Skin of body (tissue), 1 donor: ENCODE measurements at regions not wholly inside any gene's neighbourhood (a gene's known extent, or its start where the extent isn't known, plus 50 kb on each side); places are given as distances from the start of the nearest gene placed in this dataset.

Source experiments
- DNase-seq: peaks from one replicate; lab custom pipeline; 2025; lab: John Stamatoyannopoulos, UW

DNA sequence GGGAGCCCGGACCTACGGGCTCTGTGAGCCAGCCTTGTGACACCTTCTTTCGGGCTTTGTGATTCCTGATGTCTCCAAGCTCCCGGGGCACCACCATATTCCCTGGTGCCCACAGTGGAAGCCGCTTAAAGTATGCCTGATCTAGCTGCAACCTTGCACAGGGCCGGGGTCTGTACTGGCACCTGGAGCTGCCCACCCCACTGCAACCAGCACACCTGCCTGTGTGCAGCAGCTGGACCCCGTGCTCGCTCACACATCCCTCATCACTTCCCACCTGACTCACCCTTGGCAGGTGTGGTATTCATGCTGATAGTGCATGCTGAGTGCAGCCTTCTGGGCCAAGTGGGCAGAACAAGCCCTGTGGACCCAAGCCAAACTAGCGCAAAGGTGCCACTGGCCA lies 1981.1 kb upstream of the PCDH20 start:
- DNase-seq: no peak

DNA sequence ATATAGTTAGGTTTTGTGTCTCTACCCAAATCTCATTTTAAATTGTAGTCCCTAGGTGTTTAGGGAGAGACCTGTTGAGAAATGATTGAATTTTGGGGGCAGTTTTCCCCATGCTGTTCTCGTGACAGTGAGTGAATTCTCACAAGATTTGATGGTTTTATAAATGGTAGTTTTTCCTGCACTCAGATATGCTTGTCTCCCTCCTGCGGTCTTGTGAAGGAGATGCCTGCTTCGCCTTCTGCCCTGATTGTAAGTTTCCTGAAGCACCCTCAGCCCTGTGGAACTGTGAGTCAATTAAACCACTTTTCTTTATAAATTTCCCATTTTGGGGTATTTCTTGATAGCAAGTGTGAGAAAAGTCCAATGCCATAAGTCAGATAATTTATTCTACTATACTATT lies 1977.5 kb upstream of the PCDH20 start:
- DNase-seq: no peak

- DNase-seq: no peak
Measured at GRCh38 chr13:63389756-63390155, 1974.1 kb upstream of the PCDH20 start.

GRCh38 chr13:63381078-63381859 lies 1965.6 kb upstream of the PCDH20 start:
- DNase-seq: no peak

DNA sequence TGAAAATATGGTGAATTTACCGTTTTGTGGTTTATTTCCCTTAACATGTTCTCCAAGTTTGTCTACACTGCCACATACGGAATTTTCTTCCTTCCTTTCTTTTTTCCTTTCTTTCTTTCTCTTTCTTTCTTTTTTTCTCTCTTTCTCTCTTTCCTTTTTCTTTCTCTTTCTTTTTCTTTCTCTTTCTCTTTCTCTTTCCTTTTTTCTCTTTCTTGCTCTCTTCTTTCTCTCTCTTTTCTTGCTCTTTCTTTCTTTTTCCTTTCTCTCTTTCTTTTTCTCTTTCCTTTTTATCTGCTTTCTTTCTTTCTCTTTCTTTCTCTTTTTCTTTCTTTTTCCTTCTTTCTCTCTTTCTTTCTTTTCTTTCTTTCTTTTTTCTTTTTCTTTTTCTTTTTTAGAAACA lies 1962.3 kb upstream of the PCDH20 start:
- no peak for DNase-seq

- no peak for DNase-seq
Measured at GRCh38 chr13:63370101-63370500, 1954.5 kb upstream of the PCDH20 start.

GRCh38 chr13:63367522-63368198 lies 1952.0 kb upstream of the PCDH20 start:
- no peak for DNase-seq

- no peak for DNase-seq
Measured at GRCh38 chr13:63364159-63364558, 1948.5 kb upstream of the PCDH20 start.

- no peak for DNase-seq
Measured at GRCh38 chr13:63351533-63351932, 1935.9 kb upstream of the PCDH20 start.

DNA sequence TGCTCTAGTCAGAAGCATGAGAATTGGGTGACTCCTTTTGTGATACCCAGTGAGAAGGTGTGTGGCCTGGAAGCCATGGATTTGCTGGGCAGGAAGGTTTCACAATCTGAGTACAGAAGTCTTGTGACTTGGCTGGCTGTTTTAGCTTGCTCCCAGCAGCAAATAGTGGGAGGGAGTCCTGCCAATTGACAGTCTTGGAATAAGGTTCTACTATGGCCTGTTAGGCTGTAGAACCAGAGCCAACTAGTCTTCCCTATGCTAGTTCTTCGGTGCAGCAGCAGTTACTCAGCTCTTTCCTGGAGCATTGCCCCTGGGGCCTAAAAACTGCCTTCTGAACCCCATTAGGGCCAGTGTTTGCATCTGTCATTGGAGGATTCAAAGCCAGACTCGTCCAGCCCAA lies 1935.4 kb upstream of the PCDH20 start:
- DNase-seq: no peak

DNA sequence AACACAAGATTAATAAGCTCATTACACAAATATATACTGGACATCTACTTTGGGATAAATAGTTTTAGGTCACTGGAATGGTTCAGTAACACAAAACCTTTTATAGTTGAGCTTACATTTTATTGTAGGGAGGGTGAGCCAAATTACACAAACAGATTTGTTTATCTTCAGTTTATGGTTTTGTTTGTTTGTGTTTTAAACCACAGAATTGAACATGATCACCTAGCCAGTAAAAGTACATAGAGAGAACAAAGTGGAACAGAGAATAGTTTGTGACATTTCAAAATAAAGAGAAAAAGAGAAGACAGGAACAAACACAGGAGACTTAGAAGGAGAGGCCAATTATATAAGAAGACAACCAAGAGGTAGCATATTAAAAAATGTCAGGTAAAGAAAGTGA lies 1930.2 kb upstream of the PCDH20 start:
- DNase-seq: no peak

DNA sequence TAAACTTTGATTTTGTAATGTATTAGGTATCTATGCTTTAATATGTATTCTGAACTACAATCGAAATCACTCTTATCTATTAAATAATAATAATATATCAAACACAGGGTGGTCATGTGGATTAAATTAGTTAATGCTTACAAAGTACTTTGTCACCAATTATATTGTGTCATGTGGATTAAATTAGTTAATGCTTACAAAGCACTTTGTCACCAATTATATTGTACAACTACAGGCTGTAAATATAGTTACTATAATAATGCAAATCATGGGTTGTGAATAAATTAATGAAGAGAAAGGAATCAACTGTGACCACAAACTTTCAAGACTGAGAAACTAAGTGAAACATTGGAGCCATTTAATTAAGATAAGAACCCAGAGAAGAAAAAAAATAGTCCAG lies 1929.1 kb upstream of the PCDH20 start:
- no peak for DNase-seq

DNA sequence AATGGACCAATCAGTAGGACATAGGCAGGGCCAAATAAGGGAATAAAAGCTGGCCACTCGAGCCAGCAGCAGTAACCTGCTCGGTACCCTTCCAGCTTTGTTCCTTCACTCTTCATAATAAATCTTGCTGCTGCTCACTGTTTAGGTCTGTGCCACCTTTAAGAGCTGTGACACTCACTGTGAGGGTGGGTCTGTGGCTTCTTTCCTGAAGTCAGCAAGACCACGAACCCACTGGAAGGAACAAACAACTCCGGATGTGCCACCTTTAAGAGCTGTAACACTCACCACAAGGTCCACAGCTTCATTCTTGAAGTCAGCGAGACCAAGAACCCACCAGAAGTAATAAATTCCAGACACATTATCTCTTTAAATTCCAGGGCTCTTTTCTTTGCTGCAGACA lies 1922.3 kb upstream of the PCDH20 start:
- DNase-seq: no peak

GRCh38 chr13:63337041-63337440 lies 1921.4 kb upstream of the PCDH20 start:
- no peak for DNase-seq

DNA sequence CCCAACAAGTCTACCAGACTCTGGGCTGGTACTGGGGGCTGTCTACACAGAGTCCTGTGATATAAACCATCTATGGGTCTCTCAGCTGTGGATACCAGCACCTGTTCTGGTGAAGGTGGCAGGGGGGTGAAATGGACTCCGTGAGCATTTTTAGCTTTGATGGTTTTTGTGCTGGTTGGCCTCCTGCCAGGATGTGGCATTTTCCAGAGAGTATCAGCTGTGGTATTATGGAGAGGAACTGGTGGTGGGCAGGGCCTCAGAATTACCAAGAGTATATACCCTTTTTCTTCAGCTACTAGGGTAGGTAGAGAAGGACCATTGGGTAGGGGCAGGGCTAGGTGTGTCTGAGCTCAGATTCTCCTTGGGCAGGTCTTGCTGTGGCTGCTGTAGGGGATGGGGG lies 1920.9 kb upstream of the PCDH20 start:
- DNase-seq: no peak

- DNase-seq: no peak
Measured at GRCh38 chr13:63327584-63327983, 1911.9 kb upstream of the PCDH20 start.

GRCh38 chr13:63323441-63323840 lies 1907.8 kb upstream of the PCDH20 start:
- no peak for DNase-seq

DNA sequence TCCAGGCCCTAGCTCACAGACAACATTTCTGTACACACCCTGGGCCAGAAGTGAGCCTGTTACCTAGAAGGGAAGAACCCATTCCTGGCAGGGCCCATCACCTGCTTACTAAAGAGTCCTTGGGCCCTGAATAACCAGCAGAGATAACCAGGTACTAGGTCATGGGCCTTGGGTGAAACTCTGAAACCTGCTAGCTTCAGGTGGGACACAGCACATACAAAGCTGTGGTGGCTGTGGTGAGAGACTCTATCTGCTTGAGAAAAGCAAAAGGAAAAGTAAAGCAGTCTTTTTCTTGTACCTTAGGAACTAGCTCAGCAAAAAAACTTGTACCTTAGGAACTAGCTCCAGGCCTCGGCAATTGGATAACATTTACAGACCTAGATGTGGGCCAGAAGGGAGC lies 1895.9 kb upstream of the PCDH20 start:
- DNase-seq: no peak

- no peak for DNase-seq
Measured at GRCh38 chr13:63308549-63309165, 1893.0 kb upstream of the PCDH20 start.

- DNase-seq: no peak
Measured at GRCh38 chr13:63307228-63307627, 1891.6 kb upstream of the PCDH20 start.

- no peak for DNase-seq
Measured at GRCh38 chr13:63305641-63306133, 1890.0 kb upstream of the PCDH20 start.

DNA sequence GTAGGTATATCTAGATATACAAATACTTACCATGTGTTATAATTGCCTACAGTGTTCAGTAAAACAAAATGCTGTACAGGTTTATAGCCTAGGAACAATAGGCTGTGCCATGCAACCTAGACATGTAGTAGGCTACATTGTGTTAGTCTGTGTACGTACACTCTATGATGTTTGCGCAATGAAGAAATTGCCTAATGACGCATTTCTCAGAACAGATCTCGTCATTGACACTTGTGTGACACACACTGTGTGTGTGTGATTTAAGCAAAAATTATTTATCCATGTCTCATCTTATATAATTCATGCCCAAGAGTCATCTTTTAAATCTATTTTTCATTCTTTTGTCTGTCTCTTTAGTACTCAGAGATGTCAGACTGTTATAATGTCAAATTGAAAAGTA lies 1888.8 kb upstream of the PCDH20 start:
- no peak for DNase-seq
